Glutamatergic neuron (in vitro differentiated cells): ENCODE measurements at regions not wholly inside any gene's neighbourhood (a gene's known extent, or its start where the extent isn't known, plus 50 kb on each side); places are given as distances from the start of the nearest gene placed in this dataset.

ENCODE experiments used
- DNase-seq: peaks from one replicate; pipeline ENCODE4 v3.0.0; 2022
- H3K27ac Mint-ChIP-seq: one replicate; pipeline ENCODE4 v1.8.0; 2020; ENCODE audit warnings: mild to moderate bottlenecking, mixed read lengths, inconsistent platforms; ENCODE audit not compliant: unreplicated experiment
- H3K27me3 Mint-ChIP-seq: one replicate; pipeline ENCODE4 v1.8.0; 2020; ENCODE audit warnings: mild to moderate bottlenecking, moderate library complexity, mixed read lengths, inconsistent platforms; ENCODE audit not compliant: unreplicated experiment
- H3K36me3 Mint-ChIP-seq: one replicate; pipeline ENCODE4 v1.8.0; 2020; ENCODE audit warnings: mild to moderate bottlenecking, mixed read lengths, inconsistent platforms; ENCODE audit not compliant: unreplicated experiment
- H3K4me1 Mint-ChIP-seq: one replicate; pipeline ENCODE4 v1.8.0; 2020; ENCODE audit warnings: mild to moderate bottlenecking, low read depth, mixed read lengths, inconsistent platforms; ENCODE audit not compliant: unreplicated experiment
- H3K4me3 Mint-ChIP-seq: one replicate; pipeline ENCODE4 v1.8.0; 2020; ENCODE audit warnings: mild to moderate bottlenecking, mixed read lengths, inconsistent platforms; ENCODE audit not compliant: unreplicated experiment
- H3K9me3 Mint-ChIP-seq: one replicate; pipeline ENCODE4 v1.8.0; 2020; ENCODE audit warnings: mild to moderate bottlenecking, moderate library complexity, mixed read lengths, inconsistent platforms; ENCODE audit not compliant: unreplicated experiment
- TF ChIP-seq, protein P1 (sequence below): fragments of 200-600 bp; sonication (generic); IDR thresholded peaks from one replicate; pipeline ENCODE4 v1.5.0; 2021; ENCODE audit not compliant: partially characterized antibody, unreplicated experiment

DNA sequence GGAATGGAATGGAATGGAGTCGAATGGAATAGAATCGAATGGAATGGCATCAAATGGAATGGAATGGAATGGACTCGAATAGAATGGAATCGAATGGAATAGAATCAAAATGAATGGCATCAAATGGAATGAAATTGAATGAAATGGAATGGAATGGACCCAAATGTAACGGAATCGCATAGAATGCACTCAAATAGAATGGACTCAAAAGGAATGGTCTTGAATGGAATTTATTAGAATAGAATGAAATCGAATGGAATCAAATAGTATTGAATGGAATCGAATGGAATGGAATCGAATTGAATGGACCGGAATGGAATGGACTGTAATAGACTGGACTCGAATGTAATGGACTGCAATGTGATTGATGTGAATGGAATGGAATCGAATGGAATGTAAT is 501.4 kb upstream of the WSB1 start:
- no peak overlapping the region for H3K4me3 Mint-ChIP-seq
- DNase-seq: no peak
- no peaks in the 10 kb centered on the region for H3K27me3 Mint-ChIP-seq
- H3K36me3 Mint-ChIP-seq: no peaks in the 10 kb centered on the region
- H3K9me3 Mint-ChIP-seq: no peaks in the 10 kb centered on the region
- H3K4me1 Mint-ChIP-seq: no peaks in the 10 kb centered on the region
- no peak overlapping the region for H3K27ac Mint-ChIP-seq
- TF ChIP-seq, protein P1, sequence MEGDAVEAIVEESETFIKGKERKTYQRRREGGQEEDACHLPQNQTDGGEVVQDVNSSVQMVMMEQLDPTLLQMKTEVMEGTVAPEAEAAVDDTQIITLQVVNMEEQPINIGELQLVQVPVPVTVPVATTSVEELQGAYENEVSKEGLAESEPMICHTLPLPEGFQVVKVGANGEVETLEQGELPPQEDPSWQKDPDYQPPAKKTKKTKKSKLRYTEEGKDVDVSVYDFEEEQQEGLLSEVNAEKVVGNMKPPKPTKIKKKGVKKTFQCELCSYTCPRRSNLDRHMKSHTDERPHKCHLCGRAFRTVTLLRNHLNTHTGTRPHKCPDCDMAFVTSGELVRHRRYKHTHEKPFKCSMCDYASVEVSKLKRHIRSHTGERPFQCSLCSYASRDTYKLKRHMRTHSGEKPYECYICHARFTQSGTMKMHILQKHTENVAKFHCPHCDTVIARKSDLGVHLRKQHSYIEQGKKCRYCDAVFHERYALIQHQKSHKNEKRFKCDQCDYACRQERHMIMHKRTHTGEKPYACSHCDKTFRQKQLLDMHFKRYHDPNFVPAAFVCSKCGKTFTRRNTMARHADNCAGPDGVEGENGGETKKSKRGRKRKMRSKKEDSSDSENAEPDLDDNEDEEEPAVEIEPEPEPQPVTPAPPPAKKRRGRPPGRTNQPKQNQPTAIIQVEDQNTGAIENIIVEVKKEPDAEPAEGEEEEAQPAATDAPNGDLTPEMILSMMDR: no peak

DNA sequence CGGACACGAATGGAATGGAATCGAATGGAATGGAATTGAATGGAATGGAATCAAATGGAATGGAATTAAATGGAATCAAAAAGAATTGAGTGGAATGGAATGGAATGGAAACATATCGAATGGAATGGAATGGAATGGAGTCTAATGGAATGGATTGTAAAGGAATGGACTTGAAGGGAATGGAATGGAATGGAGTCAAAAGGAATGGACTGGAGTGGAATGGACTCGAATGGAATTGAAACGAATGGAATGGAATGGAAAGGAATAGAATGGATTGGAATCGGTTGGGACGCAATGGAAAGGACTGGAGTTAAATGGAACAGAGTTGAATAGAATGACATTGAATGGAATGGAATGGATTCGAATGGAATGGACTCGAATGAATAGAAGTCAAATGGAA is 486.9 kb upstream of the WSB1 start:
- Mint-ChIP-seq H3K4me3 (no peak overlapping the region), H3K27ac (no peak overlapping the region), H3K27me3 (no peaks in the 10 kb centered on the region), H3K4me1 (no peaks in the 10 kb centered on the region), H3K9me3 (no peaks in the 10 kb centered on the region), H3K36me3 (no peaks in the 10 kb centered on the region)
- DNase-seq: no peak
- TF ChIP-seq, protein P1: no peak

DNA sequence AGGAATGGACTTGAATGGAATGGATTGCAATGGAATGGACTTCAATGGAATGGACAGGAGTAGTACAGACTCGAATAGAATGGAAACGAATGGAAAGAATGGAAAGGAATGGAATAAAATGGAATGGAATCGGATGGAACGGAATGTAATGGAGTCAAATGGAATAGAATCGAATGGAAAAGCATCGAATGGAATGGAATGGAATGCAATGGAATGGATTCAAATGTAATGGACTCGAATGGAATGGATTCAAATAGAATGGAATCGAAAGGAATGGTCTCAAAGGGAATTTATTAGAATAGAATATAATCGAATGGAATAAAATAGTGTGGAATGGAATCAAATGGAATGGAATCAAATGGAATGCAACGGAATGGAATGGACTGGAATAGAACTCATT is 484.9 kb upstream of the WSB1 start:
- Mint-ChIP-seq H3K36me3 (no peaks in the 10 kb centered on the region), H3K4me3 (no peak overlapping the region), H3K27me3 (no peaks in the 10 kb centered on the region), H3K4me1 (no peaks in the 10 kb centered on the region), H3K9me3 (no peaks in the 10 kb centered on the region), H3K27ac (no peak overlapping the region)
- TF ChIP-seq, protein P1: no peak
- DNase-seq: no peak

DNA sequence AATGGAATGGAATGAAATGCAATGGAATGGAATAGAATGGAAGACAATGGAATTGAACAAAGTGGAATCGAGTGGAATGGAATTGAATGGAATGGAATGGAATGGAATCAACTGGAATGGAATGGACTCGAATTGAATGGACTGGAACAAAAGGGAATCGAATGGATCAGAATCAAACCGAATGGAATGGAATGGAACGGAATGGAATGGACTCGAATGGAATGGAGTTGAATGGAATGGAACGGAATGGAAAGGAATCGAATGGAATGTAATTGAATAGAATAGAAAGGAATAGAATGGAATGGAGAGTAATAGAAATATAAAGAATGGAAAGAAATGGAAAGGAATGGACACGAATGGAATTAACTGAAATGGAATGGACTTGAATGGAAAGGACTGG is 475.2 kb upstream of the WSB1 start:
- Mint-ChIP-seq H3K36me3 (no peaks in the 10 kb centered on the region), H3K9me3 (no peaks in the 10 kb centered on the region), H3K4me1 (no peaks in the 10 kb centered on the region), H3K27me3 (no peaks in the 10 kb centered on the region), H3K27ac (no peak overlapping the region), H3K4me3 (no peak overlapping the region)
- no peak for DNase-seq
- TF ChIP-seq, protein P1: no peak
